Endothelial cell of umbilical vein (primary cell): ENCODE measurements at regions not wholly inside any gene's neighbourhood (a gene's known extent, or its start where the extent isn't known, plus 50 kb on each side); places are given as distances from the start of the nearest gene placed in this dataset.

Source experiments
- BruUV-seq: library from RNA; stranded (reverse); fragments of 400-500 nt; replicated peaks from 2 replicates; lab custom pipeline; 2021; lab: Mats Ljungman, UMichigan
- CTCF ChIA-PET: fragments of 300-600, 350-600 bp; sonication (Branson Sonifier 250); formaldehyde crosslinking; loops from one replicate; lab custom pipeline; 2021; ENCODE audit warnings: antibody characterized with exemption, inconsistent platforms; lab: Charles Lee
- POLR2A ChIA-PET: fragments of 300-600, 350-600 bp; sonication (Branson Sonifier 250); formaldehyde crosslinking; loops from one replicate; lab custom pipeline; 2021; ENCODE audit warnings: antibody characterized with exemption, inconsistent platforms; lab: Charles Lee
- DNase-seq: peaks from one replicate; pipeline ENCODE4 v3.0.0-alpha.2; 2011; ENCODE audit warnings: low read depth, low spot score
- FAIRE-seq: peaks from 2 replicates; lab custom pipeline; 2011; peaks lifted over from hg19 to GRCh38; lab: Jason Lieb, UNC
- H2AFZ ChIP-seq: 2 replicates; pipeline ENCODE4 v1.6.0; 2012; ENCODE audit warnings: low read depth, low read length, control low read depth, inconsistent platforms
- H3K27ac ChIP-seq: 2 replicates; pipeline ENCODE4 v1.5.1; 2011; ENCODE audit warnings: low read depth, mild to moderate bottlenecking, control low read depth, low read length, moderate library complexity; ENCODE audit not compliant: insufficient read depth
- H3K27me3 ChIP-seq, 2 experiments: 2 replicates each; pipeline versions ENCODE4 v1.6.0 to v1.6.1; 2011; ENCODE audit warnings: low read length in 2 of 2, mixed read lengths in 1 of 2; ENCODE audit not compliant: control insufficient read depth in 2 of 2, insufficient read depth in 2 of 2
- H3K36me3 ChIP-seq, 2 experiments: 2 replicates in 1 of 2; 3 replicates in 1 of 2; pipeline ENCODE4 v1.5.1; 2011; ENCODE audit warnings: low read length in 2 of 2, mild to moderate bottlenecking in 1 of 2, moderate library complexity in 1 of 2; ENCODE audit not compliant: control insufficient read depth in 2 of 2, insufficient read depth in 2 of 2; ENCODE audit errors: extremely low read depth in 1 of 2
- H3K4me1 ChIP-seq: 3 replicates; pipeline ENCODE4 v1.5.1; 2011; ENCODE audit warnings: mild to moderate bottlenecking, low read length; ENCODE audit not compliant: control insufficient read depth, insufficient read depth; ENCODE audit errors: extremely low read depth
- H3K4me2 ChIP-seq: 2 replicates; pipeline ENCODE4 v1.6.1; 2011; ENCODE audit warnings: low read length, control low read depth, mixed read lengths; ENCODE audit not compliant: insufficient read depth
- H3K4me3 ChIP-seq, 3 experiments: fragments of 200-600 bp in 1 of 3; sonication (generic), shearing (Covaris generic) in 1 of 3; replicated peaks in 1 of 3; 2 replicates each; pipeline ENCODE4 v1.5.1; 2011 to 2016; ENCODE audit warnings: control low read depth in 3 of 3, low read length in 3 of 3, mild to moderate bottlenecking in 2 of 3, inconsistent platforms in 1 of 3, low read depth in 1 of 3, moderate library complexity in 1 of 3; ENCODE audit not compliant: insufficient read depth in 1 of 3
- H3K79me2 ChIP-seq: 2 replicates; pipeline ENCODE4 v1.6.0; 2012; ENCODE audit warnings: low read length, inconsistent platforms; ENCODE audit not compliant: control insufficient read depth, insufficient read depth
- H3K9ac ChIP-seq: replicated peaks from 2 replicates; pipeline ENCODE3; 2011; ENCODE audit warnings: low read length, control low read depth; ENCODE audit not compliant: insufficient read depth; ENCODE audit errors: extremely low read depth
- H3K9me1 ChIP-seq: replicated peaks from 3 replicates; pipeline ENCODE4 v1.6.0; 2011; ENCODE audit warnings: mild to moderate bottlenecking, low read length; ENCODE audit not compliant: control insufficient read depth, insufficient read depth; ENCODE audit errors: extremely low read depth
- H3K9me3 ChIP-seq: replicated peaks from 2 replicates; pipeline ENCODE4 v1.5.1; 2012; ENCODE audit warnings: low read length, inconsistent platforms; ENCODE audit not compliant: control insufficient read depth, insufficient read depth
- H4K20me1 ChIP-seq: replicated peaks from 2 replicates; pipeline ENCODE3; 2011; ENCODE audit warnings: mild to moderate bottlenecking, low read length; ENCODE audit not compliant: control insufficient read depth, insufficient read depth; ENCODE audit errors: extremely low read depth
- CTCF ChIP-seq, 2 donors: IDR thresholded peaks; 1 replicate in 1 of 2; 2 replicates in 1 of 2; pipeline ENCODE4 v1.5.1; 2011; ENCODE audit warnings: low read length in 2 of 2, mild to moderate bottlenecking in 2 of 2, moderate library complexity in 2 of 2, control low read depth in 1 of 2, inconsistent platforms in 1 of 2, low read depth in 1 of 2; ENCODE audit not compliant: insufficient read depth in 1 of 2; ENCODE audit errors: extremely low read depth in 1 of 2
- EZH2 ChIP-seq: IDR thresholded peaks from 2 replicates; pipeline ENCODE4 v1.6.1; 2012; ENCODE audit warnings: borderline replicate concordance, low read depth, mild to moderate bottlenecking, moderate library complexity, low read length, inconsistent platforms; ENCODE audit not compliant: severe bottlenecking
- FOS ChIP-seq: IDR thresholded peaks from 2 replicates; pipeline ENCODE4 v1.6.1; 2011; ENCODE audit warnings: mild to moderate bottlenecking, low read length, moderate library complexity, borderline replicate concordance; ENCODE audit not compliant: insufficient read depth
- GATA2 ChIP-seq: IDR thresholded peaks from 2 replicates; pipeline ENCODE4 v1.7.0; 2011; ENCODE audit warnings: low read depth, mild to moderate bottlenecking, moderate library complexity, mixed read lengths, low read length; ENCODE audit not compliant: insufficient read length, insufficient read depth
- JUN ChIP-seq: IDR thresholded peaks from 2 replicates; pipeline ENCODE4 v1.6.1; 2011; ENCODE audit warnings: borderline replicate concordance, low read depth; ENCODE audit not compliant: insufficient read length, insufficient read depth
- MAX ChIP-seq: IDR thresholded peaks from 2 replicates; pipeline ENCODE4 v1.6.1; 2011; ENCODE audit not compliant: insufficient read depth, insufficient read length
- MYC ChIP-seq: IDR thresholded peaks from one replicate; pipeline ENCODE4 v1.6.1; 2011; ENCODE audit warnings: mild to moderate bottlenecking, low read depth, low read length
- POLR2A ChIP-seq: IDR thresholded peaks from 2 replicates; pipeline ENCODE4 v1.6.1; 2012; ENCODE audit warnings: low read depth, mild to moderate bottlenecking, control low read depth, low read length
- POLR2AphosphoS5 ChIP-seq: IDR thresholded peaks from 2 replicates; pipeline ENCODE4 v1.6.1; 2012; ENCODE audit warnings: low read depth, mild to moderate bottlenecking, control low read depth, low read length, moderate library complexity; ENCODE audit not compliant: insufficient read depth
- dilution Hi-C: fragments of 300-500 bp; cut with MboI; formaldehyde crosslinking; loops from one replicate; pipeline ENCODE4 v1.15.0; 2019; ENCODE audit warnings: low sequenced_read_pairs; ENCODE audit not compliant: extremely low pct_ligation_motif_present
- intact Hi-C: fragments of 100-400 bp; cut with micrococcal nuclease; formaldehyde crosslinking; loops from one replicate; pipeline ENCODE4 v1.10.0; 2022

GRCh38 chr2:89763254-89763580 is 1071.7 kb downstream of the RPIA start:
- DNase-seq: no peak
- TF ChIP-seq FOS (no peak), POLR2AphosphoS5 (no peak), POLR2A (no peak), JUN (no peak), MAX (no peak), GATA2 (no peak), MYC (no peak), EZH2 (no peak), CTCF (IDR thresholded peaks at IDR 0.05; ENCODE audit: extremely low read depth in 1 of 2, insufficient read depth in 1 of 2, low read depth in 1 of 2, low read length in 2 of 2) (no peak)
- no peak for FAIRE-seq
- Histone ChIP-seq H4K20me1 (no peaks in the 10 kb centered on the region), H3K4me1 (no peaks in the 10 kb centered on the region), H3K36me3 (no peaks in the 10 kb centered on the region), H3K4me3 (no peak overlapping the region), H3K4me2 (no peak overlapping the region), H3K27me3 (no peaks in the 10 kb centered on the region), H3K27ac (no peak overlapping the region), H2AFZ (no peak overlapping the region), H3K9ac (no peak overlapping the region), H3K9me1 (no peaks in the 10 kb centered on the region), H3K9me3 (peaks cover 7% of the 10 kb centered on the region), H3K79me2 (no peaks in the 10 kb centered on the region)
- ChIA-PET POLR2A (no interaction called here), CTCF (no interaction called here)
- no TSS peak for BruUV-seq
- intact Hi-C loops (no loop called here), dilution Hi-C loops (no loop called here)
